GM10248 (cell line): ENCODE measurements at regions not wholly inside any gene's neighbourhood (a gene's known extent, or its start where the extent isn't known, plus 50 kb on each side); places are given as distances from the start of the nearest gene placed in this dataset.
"Not testable (repeated sequence)": the region's sequence is repeated elsewhere in the genome, so short reads cannot be mapped to it uniquely, and the experiment has no call there.

Experiments used
- CTCF ChIA-PET: fragments of 300-600 bp; sonication (Branson Sonifier 250); formaldehyde crosslinking; extraction: SDS; loops from one replicate; lab custom pipeline; 2021; ENCODE audit warnings: antibody characterized with exemption; lab: Yijun Ruan, JAX
- POLR2A ChIA-PET: fragments of 350-650 bp; sonication (Branson Sonifier 250); formaldehyde crosslinking; extraction: SDS; loops from one replicate; lab custom pipeline; 2020; ENCODE audit warnings: antibody characterized with exemption; lab: Yijun Ruan, JAX
- DNase-seq: peaks from one replicate; pipeline ENCODE4 v3.0.0; 2012; ENCODE audit errors: extremely low spot score
- TF ChIP-seq, protein P1 (sequence below): IDR thresholded peaks from 2 replicates; pipeline ENCODE4 v1.5.1; 2012; ENCODE audit warnings: mild to moderate bottlenecking, low read depth; ENCODE audit errors: extremely low read depth, missing control alignments, control extremely low read depth

DNA sequence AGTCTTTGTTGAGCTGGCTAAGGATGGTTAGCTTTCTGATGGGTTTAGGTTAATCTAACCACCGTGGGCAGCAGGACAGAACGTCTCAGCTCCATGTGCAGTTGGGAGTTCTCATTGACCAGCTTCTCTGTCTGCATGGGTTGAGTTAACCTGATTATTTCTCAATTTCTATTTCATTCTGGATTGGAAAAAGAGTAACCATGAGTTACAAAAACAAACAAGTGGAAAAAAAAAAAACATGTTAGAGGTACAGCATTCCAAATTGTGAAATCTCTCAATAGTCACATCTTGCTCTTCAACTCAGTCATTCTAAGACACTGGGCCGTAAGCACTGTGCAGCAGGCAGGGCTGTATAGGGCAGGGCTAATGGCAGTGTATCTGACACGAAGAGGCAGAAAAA is 343.7 kb upstream of the KLF4 start:
- ChIA-PET CTCF (no interaction called here), POLR2A (no interaction called here)
- TF ChIP-seq, protein P1, sequence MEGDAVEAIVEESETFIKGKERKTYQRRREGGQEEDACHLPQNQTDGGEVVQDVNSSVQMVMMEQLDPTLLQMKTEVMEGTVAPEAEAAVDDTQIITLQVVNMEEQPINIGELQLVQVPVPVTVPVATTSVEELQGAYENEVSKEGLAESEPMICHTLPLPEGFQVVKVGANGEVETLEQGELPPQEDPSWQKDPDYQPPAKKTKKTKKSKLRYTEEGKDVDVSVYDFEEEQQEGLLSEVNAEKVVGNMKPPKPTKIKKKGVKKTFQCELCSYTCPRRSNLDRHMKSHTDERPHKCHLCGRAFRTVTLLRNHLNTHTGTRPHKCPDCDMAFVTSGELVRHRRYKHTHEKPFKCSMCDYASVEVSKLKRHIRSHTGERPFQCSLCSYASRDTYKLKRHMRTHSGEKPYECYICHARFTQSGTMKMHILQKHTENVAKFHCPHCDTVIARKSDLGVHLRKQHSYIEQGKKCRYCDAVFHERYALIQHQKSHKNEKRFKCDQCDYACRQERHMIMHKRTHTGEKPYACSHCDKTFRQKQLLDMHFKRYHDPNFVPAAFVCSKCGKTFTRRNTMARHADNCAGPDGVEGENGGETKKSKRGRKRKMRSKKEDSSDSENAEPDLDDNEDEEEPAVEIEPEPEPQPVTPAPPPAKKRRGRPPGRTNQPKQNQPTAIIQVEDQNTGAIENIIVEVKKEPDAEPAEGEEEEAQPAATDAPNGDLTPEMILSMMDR: no peak
- DNase-seq: no peak

DNA sequence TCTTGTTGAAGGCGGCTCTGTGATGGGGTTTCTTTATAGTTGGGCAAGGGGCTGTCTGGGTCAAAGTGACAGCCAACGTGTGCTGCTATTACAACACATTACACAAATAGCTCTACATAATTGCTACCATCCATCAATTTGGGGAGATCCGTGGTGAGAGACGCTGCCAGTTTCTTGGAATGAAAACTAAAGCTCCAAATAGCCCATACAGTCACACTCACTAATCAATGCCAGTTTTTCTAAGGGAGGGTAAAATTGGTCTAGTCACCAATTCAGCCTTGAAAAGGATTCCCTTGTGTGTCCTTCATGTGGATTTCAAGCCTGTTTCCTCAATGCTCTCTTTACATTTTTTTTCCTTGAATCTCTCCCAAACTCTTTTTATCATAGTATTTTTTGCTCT is 343.3 kb upstream of the KLF4 start:
- no peak for DNase-seq
- TF ChIP-seq, protein P1: no peak
- POLR2A ChIA-PET: no interaction called here
- CTCF ChIA-PET: no interaction called here

DNA sequence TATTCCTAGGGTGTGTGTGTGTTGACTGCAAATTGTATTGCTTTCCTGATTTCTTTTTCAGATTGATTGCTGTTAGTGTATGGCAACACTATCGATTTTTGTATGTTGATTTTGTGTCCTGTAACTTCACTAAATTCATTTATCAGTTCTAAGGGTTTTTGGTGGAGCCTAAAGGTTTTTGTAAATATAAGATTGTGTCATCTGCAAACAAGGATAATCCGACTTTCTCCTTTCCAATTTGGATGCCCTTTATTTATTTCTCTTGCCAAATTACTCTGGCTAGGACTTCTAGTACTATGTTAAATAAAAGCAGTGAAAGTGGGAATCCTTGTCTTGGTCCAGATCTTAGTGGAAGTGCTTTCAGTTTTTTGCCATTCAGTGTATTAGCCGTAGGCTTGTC is 340.9 kb upstream of the KLF4 start:
- TF ChIP-seq, protein P1: no peak
- POLR2A ChIA-PET: no interaction called here
- CTCF ChIA-PET: no interaction called here
- DNase-seq: no peak

DNA sequence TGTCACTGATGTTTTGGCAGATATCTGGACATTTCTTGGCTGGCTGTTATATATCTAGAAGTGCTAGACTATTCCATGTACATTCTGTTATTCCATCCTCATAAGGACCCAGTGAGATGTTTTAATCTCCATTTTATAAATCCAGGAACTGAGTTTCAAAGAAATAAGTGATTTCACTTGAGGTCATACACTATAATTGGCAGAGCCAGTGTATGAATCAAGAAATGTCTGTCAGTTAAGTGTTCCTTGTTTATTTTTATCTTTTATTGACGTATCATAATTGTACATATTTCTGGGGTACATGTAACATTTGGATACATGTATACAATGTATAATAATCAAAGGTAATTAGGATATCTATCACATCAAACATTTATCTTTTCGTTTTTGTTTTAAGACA is 338.3 kb upstream of the KLF4 start:
- ChIA-PET CTCF (interaction anchor here (0.9 to 1.8 kb wide), 2 partner anchors 9 to 10 kb away, joined by 4 to 6 read pairs; no protein-coding TSS in a partner anchor), POLR2A (no interaction called here)
- TF ChIP-seq, protein P1: no peak
- no peak for DNase-seq

DNA sequence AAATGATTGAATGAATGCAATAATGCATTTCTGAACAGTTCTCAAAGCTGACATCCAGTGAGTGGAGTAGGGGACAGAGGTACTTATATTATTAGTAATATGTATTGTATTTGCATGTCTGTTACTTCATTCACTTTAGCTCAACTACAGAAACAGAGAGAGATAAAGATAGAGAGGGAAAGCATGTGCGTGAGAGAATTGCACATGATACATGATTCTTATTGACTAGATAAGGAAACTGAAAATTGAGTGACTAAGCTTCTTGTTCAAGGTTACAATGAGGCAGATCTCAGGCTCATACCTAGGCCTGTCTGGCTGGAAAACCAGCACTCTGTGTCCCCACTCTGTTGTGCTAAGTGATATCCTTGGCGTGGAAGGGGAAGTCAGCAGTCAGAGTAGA is 337.7 kb upstream of the KLF4 start:
- DNase-seq: no peak
- ChIA-PET POLR2A (no interaction called here), CTCF (interaction anchor here (0.9 to 1.8 kb wide), 3 partner anchors 9 to 28 kb away, joined by 3 to 6 read pairs (median 4); no protein-coding TSS in a partner anchor)
- TF ChIP-seq, protein P1: no peak

DNA sequence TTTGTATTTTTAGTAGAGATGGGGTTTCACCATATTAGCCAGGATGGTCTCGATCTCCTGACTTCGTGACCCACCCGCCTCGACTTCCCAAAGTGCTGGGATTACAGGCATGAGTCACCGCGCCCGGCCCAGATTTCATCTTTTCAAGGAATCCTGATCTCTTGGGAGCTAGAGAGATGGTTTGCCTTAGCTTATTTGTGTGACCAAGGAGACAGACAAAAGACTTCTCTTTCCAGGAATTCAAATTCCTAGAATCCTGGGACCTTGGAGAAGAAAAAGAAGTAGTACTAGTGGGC is 337.1 kb upstream of the KLF4 start:
- DNase-seq, POLR2A ChIA-PET: not testable (repeated sequence)
- CTCF ChIA-PET: interaction anchor here (0.9 kb wide), 1 partner anchor 29 kb away, joined by 3 read pairs; no protein-coding TSS in a partner anchor

DNA sequence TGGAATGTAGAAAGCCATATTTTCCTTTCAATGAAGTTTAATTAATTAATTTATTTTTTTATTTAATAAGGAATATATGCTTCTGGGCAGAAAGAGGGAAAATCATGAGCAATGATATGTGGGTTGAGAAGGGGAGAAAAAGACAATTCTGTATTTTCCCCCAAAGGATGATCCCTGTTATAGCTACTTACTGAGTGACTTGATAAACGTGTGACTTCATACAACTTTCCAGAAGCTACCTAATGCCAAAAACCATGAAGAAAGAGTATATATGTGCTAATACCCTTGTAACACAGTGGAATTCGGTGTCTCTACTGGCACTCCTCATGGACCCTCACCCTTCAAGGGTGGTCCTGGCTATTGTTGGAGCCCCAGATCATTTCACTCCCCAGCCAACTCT is 335.0 kb upstream of the KLF4 start:
- TF ChIP-seq, protein P1: no peak
- no peak for DNase-seq
- ChIA-PET CTCF (interaction anchor here (0.8 kb wide), 1 partner anchor 8 kb away, joined by 3 read pairs; no protein-coding TSS in a partner anchor), POLR2A (no interaction called here)
